GM18511 (cell line): ENCODE measurements at regions not wholly inside any gene's neighbourhood (a gene's known extent, or its start where the extent isn't known, plus 50 kb on each side); places are given as distances from the start of the nearest gene placed in this dataset.
"Not testable (repeated sequence)": the region's sequence is repeated elsewhere in the genome, so short reads cannot be mapped to it uniquely, and the experiment has no call there.

Source experiments
- ATAC-seq: cut with Tn5 transposase; IDR thresholded peaks from one replicate; pipeline ENCODE4 v1.9.1; 2021; ENCODE audit warnings: mild to moderate bottlenecking, moderate library complexity; ENCODE audit not compliant: unreplicated experiment

DNA sequence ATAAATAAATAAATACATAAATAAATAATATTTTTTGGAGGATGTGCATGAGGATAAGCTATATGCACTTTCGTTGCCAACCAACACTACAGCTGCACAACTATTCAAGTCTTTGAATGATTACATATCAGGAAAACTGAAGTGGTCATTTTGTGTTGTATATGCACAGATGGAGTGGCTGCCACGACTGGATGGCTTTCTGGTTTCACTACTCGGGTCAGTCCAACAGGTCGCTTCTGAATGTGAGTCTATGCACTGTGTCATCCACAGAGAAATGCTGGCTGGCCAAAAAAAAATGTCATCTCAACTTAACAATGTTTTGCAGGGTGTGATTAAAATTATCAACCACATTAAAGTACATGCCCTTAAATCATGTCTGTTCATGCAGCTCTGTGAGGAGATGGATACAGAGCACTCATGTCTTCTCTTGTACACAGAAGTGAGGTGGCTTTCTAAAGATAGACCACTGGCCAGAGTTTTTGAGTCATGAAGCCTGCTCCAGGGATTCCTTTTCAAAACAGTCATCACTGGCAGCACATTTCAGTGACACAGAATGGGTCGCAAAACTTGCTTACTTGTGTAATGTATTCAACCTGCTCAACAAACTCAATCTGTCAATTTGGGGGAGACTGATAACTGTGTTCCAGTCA, 589.8 kb upstream of the CYLC2 start:
- no peak for ATAC-seq

DNA sequence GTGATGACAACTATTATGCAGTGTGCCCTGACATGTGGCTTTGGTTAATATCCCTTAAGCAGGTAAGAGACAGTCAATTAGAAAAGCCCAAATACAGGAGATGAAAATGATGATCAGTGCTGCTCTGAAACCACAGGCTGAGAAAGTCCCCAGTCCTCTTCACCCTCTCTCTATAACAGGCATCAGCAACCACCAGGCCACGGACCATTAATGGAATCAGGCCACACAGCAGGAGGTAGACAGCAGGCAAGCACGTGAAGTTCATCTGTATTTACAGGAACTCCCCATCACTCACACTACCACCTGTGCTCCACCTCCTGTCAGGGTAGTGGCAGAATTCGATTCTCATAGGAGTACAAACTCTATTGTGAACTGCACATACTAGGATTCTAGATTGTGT, 591.6 kb upstream of the CYLC2 start:
- ATAC-seq: no peak

DNA sequence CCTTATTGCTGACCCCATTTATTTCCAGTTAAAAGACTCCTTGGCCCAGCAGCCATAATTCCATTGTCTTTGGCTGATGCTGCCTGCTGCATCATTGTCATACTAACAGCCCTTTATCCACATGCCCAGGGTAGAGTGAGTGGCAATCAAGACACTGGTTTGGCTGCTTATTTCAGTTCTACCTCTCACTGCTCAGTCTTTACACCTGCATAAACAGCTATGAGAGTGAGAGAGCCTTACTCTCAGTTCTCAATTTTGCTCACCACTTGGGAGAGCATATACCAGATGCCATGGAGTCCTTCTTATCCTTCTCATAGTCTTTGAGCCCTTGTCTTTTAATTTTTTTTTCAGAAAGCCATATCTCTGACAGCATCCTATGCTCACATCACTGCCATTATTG, 596.9 kb upstream of the CYLC2 start:
- ATAC-seq: no peak

DNA sequence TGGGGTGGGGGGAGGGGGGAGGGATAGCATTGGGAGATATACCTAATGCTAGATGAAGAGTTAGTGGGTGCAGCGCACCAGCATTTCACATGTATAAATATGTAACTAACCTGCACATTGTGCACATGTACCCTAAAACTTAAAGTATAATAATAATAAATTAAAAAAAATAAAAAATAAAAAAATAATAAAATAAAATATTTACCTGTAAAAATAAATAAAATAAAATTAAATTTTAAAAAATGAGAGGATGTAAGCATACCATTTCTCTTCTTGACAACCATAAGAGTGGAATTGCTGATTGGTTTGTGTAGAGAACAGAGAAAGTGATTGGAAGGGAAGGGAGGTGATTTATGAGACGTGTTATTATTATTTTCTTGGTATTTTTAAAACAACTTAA, 609.5 kb upstream of the CYLC2 start:
- not testable (repeated sequence) for ATAC-seq

DNA sequence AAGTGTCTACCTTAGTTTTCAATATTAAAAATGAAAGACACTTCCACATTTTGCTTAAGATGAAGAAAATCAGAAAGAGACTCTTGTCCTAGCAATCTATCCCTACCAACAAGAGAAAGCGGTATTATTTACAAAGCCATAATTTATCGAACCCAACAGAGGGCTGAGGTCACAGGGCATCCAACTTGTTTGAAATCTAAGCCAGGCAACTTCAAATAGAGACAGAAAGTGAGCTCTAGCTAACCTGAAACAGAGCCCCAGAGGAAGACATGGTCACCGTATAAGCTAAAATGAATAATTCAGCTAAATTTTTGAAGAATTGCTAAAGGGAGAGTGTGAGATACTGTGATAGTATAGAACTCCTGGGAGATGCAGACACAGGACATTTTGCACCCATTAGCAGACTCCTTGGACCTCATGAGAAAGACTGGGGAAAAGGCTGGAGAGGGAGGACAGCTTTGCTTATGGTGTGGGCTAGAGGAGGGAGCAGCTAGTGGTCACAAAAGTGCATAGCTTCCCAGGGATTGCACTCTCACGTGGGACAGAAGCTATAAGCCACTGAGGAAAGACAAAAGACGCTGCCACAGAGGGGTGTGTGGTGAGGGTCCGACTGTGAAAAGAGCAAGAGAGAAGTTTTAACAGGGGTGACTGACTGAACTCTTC, 624.2 kb upstream of the GRIN3A start:
- no peak for ATAC-seq

DNA sequence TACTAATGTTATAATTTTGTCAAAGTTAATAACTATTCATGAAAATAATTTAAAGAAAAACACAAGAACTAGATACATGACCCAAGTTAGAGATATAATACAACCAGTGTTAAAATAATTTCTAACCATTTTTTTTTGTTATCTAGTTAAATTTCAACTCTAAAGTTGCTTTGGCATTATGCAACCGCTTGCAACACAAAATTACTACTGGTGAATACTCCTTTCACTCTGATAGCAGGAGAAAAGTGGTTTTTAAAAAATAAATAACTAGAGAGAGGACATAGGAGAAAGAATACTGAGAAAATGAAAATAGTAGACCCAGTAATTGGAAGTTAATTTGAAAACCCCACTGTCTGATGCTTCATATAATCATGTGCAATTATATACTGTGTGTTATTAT, 622.4 kb upstream of the GRIN3A start:
- ATAC-seq: no peak

DNA sequence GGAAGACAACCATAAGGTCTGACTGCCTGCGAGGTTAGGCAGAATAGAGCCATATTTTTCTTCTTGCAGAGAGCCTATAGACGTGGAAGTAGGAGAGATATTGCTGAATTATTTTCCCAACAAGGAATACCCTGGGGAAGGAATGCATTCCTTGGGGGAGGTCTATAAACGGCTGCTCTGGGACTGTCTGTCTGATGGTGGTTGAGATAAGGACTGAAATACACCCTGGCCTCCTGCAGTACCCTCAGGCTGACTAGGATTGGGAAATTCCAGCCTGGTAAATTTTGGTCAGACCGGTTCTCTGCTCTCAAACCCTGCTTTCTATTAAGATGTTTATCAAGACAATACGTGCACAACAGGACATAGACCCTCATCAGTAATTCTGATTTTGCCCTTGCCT, 617.5 kb upstream of the GRIN3A start:
- no peak for ATAC-seq

DNA sequence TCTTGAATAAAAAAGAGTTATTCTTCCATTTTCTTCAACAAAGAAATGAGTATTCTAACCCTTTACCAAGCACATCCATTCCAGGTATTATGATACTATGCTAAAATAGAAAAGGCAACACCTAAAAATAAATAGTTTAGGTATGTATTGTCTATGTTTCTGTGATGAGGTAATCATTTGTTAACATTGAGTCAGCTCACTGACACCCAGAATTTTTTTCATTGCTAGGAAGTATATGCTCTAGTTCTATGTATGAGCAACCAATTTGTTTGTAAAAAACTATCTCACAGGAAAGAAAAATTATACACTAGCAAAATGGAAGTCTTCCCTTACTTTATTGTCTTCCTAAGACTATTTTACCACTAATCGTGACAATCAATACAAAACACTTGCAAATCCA, 615.6 kb upstream of the GRIN3A start:
- no peak for ATAC-seq

DNA sequence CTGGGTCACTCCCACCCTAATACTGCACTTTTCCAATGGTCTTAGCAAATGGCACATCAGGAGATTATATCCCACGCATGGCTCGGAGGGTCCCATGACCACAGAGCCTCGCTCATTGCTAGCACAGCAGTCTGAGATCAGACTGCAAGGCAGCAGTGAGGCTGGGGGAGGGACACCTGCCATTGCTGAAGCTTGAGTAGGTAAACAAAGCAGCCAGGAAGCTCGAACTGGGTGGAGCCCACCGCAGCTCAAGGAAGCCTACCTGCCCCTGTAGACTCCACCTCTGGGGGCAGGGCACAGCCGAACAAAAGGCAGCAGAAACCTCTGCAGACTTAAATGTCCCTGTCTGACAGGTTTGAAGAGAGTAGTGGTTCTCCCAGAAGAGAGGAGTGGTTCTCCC, 599.0 kb upstream of the GRIN3A start:
- not testable (repeated sequence) for ATAC-seq

DNA sequence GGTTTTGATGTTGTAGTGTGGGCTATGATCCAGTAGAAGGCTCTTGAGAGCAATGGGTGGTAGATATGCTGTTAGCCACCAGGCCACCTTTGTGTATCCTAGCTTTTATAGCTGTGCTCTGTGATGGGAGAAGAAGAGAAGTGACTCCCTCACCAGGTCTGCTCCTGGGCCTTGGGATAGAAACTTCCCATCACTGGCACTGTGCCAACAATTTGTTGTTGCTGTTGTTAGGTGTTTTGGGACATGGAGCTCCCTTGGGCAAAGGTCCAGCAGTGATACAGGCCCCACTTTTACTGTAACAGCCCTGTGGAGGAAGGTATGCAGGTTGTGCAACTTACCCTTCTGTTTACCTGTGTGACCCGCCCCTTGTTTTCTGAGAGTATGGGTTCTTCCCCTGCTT, 570.9 kb upstream of the GRIN3A start:
- ATAC-seq: no peak

DNA sequence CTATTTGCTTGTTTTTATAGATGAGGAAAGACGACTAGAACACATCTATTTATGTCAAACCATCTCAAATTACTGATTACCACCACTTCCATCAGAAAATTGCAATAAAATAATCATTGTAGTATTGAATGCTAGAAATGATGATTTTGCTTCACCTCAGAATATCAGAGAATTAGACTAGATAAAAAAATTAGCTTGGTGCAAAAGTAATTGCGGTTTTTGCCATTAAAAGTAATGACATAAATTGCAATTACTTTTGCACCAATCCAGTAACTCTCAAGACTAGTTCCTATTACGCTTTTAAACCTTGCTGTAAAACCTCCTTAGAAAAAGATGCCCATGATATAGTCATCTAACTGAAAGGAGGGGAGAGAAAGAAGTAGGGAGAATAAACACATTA, 556.7 kb upstream of the GRIN3A start:
- no peak for ATAC-seq

DNA sequence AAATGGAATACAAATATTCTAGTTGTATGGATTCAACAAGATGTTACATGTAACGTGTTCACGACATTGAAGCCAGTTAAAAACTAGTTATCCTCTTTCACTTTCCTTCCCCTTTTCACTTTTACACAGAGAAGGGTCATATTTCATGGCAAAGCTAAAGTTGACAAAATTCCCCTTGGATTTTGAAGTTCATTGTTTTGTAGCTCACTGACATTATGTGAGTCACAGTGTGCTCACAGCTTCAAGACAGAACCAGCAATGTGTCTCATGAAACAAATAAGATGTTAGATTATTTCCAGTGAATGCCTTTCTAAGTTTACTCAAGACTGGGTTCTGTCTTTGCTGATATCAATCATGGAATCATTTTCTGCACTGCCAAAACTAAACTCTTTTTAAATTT, 535.5 kb upstream of the GRIN3A start:
- ATAC-seq: no peak

DNA sequence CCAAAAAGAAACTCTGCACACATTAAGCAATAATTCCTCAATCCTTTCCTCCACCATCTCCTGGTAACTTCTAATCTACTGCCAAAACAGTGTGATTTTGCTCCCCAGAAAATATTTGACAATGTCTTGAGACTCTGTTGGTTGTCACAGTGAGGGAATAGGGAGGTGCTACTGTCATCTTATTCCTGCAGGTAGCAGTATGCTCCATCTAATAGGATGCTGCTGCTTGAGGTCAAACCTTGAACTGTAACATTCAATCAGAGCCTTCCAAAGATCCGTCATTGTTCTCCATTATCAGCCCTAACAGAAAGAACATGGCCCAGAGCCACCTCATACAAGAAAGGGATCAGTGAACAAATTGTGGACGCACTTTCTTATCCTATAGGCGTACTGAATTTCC, 514.7 kb upstream of the GRIN3A start:
- no peak for ATAC-seq

DNA sequence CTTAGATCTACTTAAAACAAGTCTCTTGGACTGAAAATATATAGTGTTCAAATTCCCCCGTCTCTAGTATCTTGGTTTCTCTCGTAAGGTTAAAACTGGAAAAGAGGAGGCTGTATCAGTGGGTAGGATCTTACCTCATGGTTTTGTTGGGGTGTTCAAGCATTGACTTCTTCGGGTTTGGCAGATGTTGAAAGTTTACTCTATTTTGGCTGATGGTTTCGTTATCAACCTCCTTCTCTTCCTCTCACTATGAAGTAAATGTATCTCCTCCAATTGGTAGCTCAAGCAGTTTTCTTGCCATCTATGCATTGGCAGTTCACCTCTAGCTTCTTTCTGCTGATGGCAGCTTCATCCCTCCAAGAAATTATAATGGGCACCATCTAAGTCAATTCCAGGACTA, 506.5 kb upstream of the GRIN3A start:
- no peak for ATAC-seq

DNA sequence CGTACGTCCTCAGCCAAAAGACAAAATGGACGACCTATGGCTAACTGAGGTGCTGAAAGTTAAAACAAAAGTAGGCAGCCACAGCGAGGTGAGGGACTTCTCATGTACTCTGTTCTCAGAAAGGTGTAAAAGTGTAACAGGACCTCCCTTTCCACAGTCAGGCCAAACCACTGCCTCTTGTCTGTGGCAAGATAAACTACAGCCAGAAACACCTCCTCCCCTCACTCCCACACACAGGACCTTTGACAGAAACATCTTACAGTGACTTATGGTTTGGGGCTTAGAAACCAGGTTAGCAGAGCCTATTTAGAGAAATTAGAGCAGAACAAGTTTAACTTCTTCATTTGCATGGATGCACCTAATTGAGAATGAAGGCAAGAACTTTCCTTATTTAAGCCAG, 499.1 kb upstream of the GRIN3A start:
- ATAC-seq: no peak

DNA sequence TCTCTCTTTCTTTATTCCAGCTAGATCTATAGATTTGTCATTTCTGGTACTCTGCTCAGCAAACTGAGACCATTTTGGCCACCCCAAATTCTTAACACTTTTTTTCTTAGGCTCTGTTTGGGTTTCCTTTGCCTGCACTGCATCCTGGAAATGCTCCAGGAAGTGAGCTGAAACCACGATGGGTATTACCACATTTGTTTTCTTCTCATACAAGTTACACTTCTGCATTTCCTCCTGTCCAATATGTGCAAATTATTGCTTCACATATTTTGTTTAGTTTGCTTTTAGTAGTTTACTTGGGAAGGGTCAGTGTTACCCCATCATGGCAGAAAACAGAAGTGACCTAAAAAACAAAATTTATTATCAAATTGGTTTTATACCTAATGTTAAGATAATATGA, 498.6 kb upstream of the GRIN3A start:
- ATAC-seq: no peak

DNA sequence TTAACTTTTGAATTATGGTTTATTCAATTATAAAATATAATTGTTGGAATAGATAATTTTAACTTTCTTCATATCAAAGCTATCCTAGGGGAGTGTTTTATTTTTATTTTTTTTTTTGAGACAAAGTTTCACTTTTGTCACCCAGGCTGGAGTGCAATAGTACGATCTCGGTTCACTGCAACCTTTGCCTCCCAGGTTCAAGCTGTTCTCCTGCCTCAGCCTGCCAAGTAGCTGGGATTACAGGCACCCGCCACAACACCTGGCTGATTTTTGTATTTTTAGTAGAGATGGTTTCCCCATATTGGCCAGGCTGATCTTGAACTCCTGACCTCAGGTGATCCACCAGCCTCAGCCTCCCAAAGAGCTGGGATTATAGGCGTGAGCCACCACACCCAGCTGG, 489.0 kb upstream of the GRIN3A start:
- not testable (repeated sequence) for ATAC-seq

DNA sequence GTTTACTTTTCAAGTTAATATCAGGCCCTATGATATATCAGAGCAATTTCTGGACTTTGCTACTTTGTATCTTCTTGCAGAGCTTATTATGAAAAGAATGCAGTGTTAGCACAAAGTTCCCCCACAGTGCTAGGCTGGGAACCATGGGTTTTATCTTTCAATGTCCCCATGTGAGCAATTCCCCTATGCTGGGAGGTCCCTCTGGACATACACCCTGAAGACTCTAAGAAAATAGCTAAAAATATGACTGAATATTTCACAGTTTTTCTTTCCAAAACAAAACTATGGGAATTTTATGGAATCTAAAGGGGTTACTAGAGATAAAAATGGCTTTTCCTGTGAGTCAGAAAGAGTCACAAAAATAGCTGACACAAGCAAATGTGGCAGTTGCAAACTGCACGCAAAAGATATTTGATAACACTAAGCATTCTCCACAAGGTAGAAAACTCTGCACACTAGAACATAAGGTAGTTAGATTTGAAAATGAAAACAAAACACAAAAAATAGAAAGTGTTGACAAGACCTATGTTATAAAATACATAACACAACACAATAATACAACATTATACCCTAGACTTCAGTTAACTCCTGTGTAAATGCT, 487.5 kb upstream of the GRIN3A start:
- no peak for ATAC-seq

DNA sequence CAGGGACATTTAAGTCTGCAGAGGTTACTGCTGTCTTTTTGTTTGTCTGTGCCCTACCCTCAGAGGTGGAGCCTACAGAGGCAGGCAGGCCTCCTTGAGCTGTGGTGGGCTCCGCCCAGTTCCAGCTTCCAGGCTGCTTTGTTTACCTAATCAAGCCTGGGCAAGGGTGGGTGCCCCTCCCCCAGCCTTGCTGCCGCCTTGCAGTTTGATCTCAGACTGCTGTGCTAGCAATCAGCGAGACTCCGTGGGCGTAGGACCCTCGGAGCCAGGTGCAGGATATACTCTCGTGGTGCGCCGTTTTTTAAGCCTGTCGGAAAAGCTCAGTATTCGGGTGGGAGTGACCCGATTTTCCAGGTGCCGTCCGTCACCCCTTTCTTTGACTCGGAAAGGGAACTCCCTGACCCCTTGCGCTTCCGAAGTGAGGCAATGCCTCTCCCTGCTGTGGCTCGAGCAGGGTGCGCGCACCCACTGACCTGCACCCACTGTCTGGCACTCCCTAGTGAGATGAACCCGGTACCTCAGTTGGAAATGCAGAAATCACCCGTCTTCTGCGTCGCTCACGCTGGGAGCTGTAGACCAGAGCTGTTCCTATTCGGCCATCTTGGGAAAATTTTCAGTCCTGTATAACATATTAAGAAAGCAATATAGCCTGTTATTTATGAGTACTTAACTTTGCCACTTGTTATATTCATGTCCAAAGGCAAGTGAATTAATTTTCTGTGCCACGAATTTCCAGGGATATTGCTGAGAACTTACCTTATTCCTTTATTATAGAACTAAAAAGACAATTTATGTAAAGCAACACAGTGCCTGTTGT, 485.1 kb upstream of the GRIN3A start:
- not testable (repeated sequence) for ATAC-seq

DNA sequence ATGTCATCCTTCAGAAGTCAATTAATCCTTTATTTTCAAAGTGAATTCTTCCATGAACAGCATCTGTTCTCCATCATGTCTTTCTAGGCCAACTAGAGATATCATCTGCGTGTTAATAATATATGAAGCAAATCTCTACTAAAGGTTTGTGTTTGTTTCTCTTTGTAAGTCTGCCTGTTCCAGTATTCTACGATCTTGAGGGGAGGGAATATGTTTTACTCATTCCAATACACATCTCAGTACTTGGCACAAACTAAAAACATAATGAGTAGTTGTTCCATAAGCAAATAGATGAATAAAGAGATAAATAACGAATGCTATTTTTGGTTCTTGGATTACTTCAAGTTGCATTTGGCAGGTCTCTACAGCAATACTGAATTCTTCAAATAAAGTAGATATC, 470.7 kb upstream of the GRIN3A start:
- no peak for ATAC-seq

DNA sequence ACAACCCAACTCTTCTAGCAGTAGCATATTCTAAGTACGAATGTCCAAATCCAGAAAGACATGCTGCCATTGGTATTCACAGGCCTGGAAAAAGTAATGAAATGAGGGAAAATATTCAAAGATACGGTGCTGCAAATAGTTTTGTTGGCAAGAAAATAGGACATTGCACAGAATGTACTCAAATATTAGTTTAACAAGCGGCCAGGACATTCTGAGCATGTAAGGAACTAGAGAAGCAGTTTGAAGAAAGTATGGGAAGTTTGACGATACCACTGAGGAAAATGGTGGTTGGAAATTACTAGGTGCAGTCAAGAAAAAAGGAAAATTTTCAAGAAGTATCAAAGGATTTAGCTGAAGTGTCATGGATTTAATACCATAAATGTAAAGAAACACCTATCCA, 468.0 kb upstream of the GRIN3A start:
- ATAC-seq: no peak

DNA sequence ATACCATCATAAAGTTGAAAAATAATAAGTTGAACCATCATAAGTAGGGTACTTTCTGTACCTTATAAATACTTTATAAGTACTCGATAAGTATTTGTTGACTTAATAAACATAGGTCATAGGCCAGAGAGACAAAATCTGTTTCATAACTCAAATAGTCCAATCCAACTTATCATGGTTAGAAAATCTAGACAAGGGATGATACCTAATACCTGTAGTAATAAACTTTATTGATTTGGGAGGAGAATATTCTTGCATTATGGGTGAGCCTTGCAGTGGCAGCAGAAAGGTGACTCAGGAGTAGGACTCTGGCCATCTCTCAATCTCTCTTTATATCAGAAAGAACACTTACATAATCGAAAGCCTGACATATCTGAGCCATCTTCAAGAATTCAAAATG, 466.8 kb upstream of the GRIN3A start:
- no peak for ATAC-seq
